ENCODE measurements at regions not wholly inside any gene's neighbourhood (a gene's known extent, or its start where the extent isn't known, plus 50 kb on each side); places are given as distances from the start of the nearest gene placed in this dataset.

GRCh38 chr9:119429302-119429701, 60.1 kb upstream of the BRINP1 start:
- TF ChIP-seq CTCF (IDR thresholded peaks at IDR 0.05), result no peak
- no peak for TF ChIP-seq POLR2AphosphoS5 (IDR thresholded peaks at IDR 0.05; ENCODE audit: low read depth, low read length)
- no peak for TF ChIP-seq SIN3A (IDR thresholded peaks at IDR 0.05; ENCODE audit: borderline replicate concordance, insufficient read depth, low read depth, low read length)
- TF ChIP-seq, protein P1, sequence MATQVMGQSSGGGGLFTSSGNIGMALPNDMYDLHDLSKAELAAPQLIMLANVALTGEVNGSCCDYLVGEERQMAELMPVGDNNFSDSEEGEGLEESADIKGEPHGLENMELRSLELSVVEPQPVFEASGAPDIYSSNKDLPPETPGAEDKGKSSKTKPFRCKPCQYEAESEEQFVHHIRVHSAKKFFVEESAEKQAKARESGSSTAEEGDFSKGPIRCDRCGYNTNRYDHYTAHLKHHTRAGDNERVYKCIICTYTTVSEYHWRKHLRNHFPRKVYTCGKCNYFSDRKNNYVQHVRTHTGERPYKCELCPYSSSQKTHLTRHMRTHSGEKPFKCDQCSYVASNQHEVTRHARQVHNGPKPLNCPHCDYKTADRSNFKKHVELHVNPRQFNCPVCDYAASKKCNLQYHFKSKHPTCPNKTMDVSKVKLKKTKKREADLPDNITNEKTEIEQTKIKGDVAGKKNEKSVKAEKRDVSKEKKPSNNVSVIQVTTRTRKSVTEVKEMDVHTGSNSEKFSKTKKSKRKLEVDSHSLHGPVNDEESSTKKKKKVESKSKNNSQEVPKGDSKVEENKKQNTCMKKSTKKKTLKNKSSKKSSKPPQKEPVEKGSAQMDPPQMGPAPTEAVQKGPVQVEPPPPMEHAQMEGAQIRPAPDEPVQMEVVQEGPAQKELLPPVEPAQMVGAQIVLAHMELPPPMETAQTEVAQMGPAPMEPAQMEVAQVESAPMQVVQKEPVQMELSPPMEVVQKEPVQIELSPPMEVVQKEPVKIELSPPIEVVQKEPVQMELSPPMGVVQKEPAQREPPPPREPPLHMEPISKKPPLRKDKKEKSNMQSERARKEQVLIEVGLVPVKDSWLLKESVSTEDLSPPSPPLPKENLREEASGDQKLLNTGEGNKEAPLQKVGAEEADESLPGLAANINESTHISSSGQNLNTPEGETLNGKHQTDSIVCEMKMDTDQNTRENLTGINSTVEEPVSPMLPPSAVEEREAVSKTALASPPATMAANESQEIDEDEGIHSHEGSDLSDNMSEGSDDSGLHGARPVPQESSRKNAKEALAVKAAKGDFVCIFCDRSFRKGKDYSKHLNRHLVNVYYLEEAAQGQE (IDR thresholded peaks at IDR 0.05; ENCODE audit: insufficient read depth in 1 of 2, low read depth in 2 of 2, low read length in 1 of 2), result no peak
- no peak for TF ChIP-seq TCF7L2 (IDR thresholded peaks at IDR 0.05; ENCODE audit: low read depth, low read length)
